OCI-LY1 (cell line): ENCODE measurements at regions not wholly inside any gene's neighbourhood (a gene's known extent, or its start where the extent isn't known, plus 50 kb on each side); places are given as distances from the start of the nearest gene placed in this dataset.

Experiments used
- H2AFZ ChIP-seq: fragments of 200-600 bp; sonication (generic), shearing (Covaris generic); 2 replicates; pipeline ENCODE4 v1.6.0; 2014; ENCODE audit warnings: antibody characterized with exemption, mild to moderate bottlenecking, low read length
- H3F3A ChIP-seq: fragments of 200-600 bp; sonication (generic), shearing (Covaris generic); 2 replicates; pipeline ENCODE4 v1.6.0; 2014; ENCODE audit warnings: mild to moderate bottlenecking, antibody characterized with exemption, low read length, moderate library complexity; ENCODE audit not compliant: insufficient read depth
- H3K27ac ChIP-seq: fragments of 200-600 bp; sonication (generic); 2 replicates; pipeline ENCODE4 v1.5.1; 2014; ENCODE audit warnings: low read length, mixed run types, mild to moderate bottlenecking, low read depth; ENCODE audit not compliant: poor library complexity, severe bottlenecking
- H3K27me3 ChIP-seq: fragments of 200-600 bp; sonication (generic); 2 replicates; pipeline ENCODE4 v1.6.0; 2014; ENCODE audit warnings: antibody characterized with exemption, mild to moderate bottlenecking, low read length, moderate library complexity; ENCODE audit not compliant: insufficient read depth
- H3K36me3 ChIP-seq: fragments of 200-600 bp; sonication (generic); 2 replicates; pipeline ENCODE4 v1.6.1; 2014; ENCODE audit warnings: mild to moderate bottlenecking, antibody characterized with exemption, low read length, moderate library complexity, mixed read lengths; ENCODE audit not compliant: insufficient read depth
- H3K4me1 ChIP-seq: fragments of 200-600 bp; sonication (generic); 2 replicates; pipeline ENCODE4 v1.5.1; 2014; ENCODE audit warnings: mild to moderate bottlenecking, low read length, moderate library complexity; ENCODE audit not compliant: insufficient read depth, severe bottlenecking
- H3K4me2 ChIP-seq: fragments of 200-600 bp; sonication (generic), shearing (Covaris generic); 2 replicates; pipeline ENCODE4 v1.6.1; 2014; ENCODE audit warnings: low read length
- H3K4me3 ChIP-seq: fragments of 200-600 bp; sonication (generic); 2 replicates; pipeline ENCODE4 v1.5.1; 2014; ENCODE audit warnings: low read length, low read depth, mild to moderate bottlenecking, mixed read lengths; ENCODE audit not compliant: poor library complexity, severe bottlenecking
- H3K79me2 ChIP-seq: fragments of 200-600 bp; shearing (Covaris generic); 2 replicates; pipeline ENCODE4 v1.6.1; 2016; ENCODE audit warnings: mixed run types, low read length, mixed read lengths; ENCODE audit not compliant: insufficient read depth
- H3K9ac ChIP-seq: fragments of 200-600 bp; sonication (generic), shearing (Covaris generic); 2 replicates; pipeline ENCODE4 v1.6.1; 2014; ENCODE audit warnings: mild to moderate bottlenecking, low read length, mixed read lengths
- H3K9me2 ChIP-seq: fragments of 200-600 bp; sonication (generic), shearing (Covaris generic); 2 replicates; pipeline ENCODE4 v1.6.1; 2014; ENCODE audit warnings: low read depth, mild to moderate bottlenecking, low read length, mixed read lengths
- H3K9me3 ChIP-seq: fragments of 200-600 bp; shearing (Covaris generic); 2 replicates; pipeline ENCODE4 v1.6.1; 2014; ENCODE audit warnings: low read length, mixed read lengths
- H4K20me1 ChIP-seq: fragments of 200-600 bp; sonication (generic), shearing (Covaris generic); 2 replicates; pipeline ENCODE4 v1.6.0; 2016; ENCODE audit warnings: mild to moderate bottlenecking, low read length; ENCODE audit not compliant: insufficient read depth
- CTCF ChIP-seq: fragments of 200-600 bp; sonication (generic), shearing (Covaris generic); IDR thresholded peaks from 2 replicates; pipeline ENCODE4 v1.5.1; 2017; ENCODE audit warnings: mild to moderate bottlenecking, antibody characterized with exemption, low read length, moderate library complexity, mixed read lengths
- EZH2 ChIP-seq: fragments of 200-600 bp; sonication (generic), shearing (Covaris generic); IDR thresholded peaks from 2 replicates; pipeline ENCODE4 v1.8.0; 2017; ENCODE audit warnings: borderline replicate concordance, mixed run types, mild to moderate bottlenecking, antibody characterized with exemption, low read length, moderate library complexity, mixed read lengths

- no peak overlapping the region for H3K27ac ChIP-seq
- TF ChIP-seq CTCF (no peak), EZH2 (no peak)
These were observed 68.5 kb downstream of the CPN2 start for GRCh38 chr3:194282436-194283122.

GRCh38 chr3:194283221-194284006 lies 67.7 kb downstream of the CPN2 start:
- TF ChIP-seq CTCF (no peak), EZH2 (no peak)
- no peaks in the 10 kb centered on the region for H3K36me3 ChIP-seq
- no peak overlapping the region for H3K27ac ChIP-seq
- H3K27me3 ChIP-seq, result no peaks in the 10 kb centered on the region
- H3K9me2 ChIP-seq, result no peaks in the 10 kb centered on the region
- no peak overlapping the region for H3K4me2 ChIP-seq
- no peaks in the 10 kb centered on the region for H3K4me1 ChIP-seq
- no peaks in the 10 kb centered on the region for H3F3A ChIP-seq
- no peaks in the 10 kb centered on the region for H3K9me3 ChIP-seq
- no peak overlapping the region for H2AFZ ChIP-seq
- H4K20me1 ChIP-seq, result no peaks in the 10 kb centered on the region
- no peaks in the 10 kb centered on the region for H3K79me2 ChIP-seq
- H3K9ac ChIP-seq, result no peak overlapping the region
- H3K4me3 ChIP-seq, result no peak overlapping the region

More at GRCh38 chr3:194282436-194283122, 68.5 kb downstream of the CPN2 start:
- no peaks in the 10 kb centered on the region for H3K9me3 ChIP-seq
- no peaks in the 10 kb centered on the region for H4K20me1 ChIP-seq
- H3F3A ChIP-seq, result no peaks in the 10 kb centered on the region
- no peaks in the 10 kb centered on the region for H3K79me2 ChIP-seq
- no peaks in the 10 kb centered on the region for H3K36me3 ChIP-seq
- H2AFZ ChIP-seq, result no peak overlapping the region
- H3K4me1 ChIP-seq, result no peaks in the 10 kb centered on the region
- no peaks in the 10 kb centered on the region for H3K27me3 ChIP-seq
- H3K4me2 ChIP-seq, result no peak overlapping the region
- no peaks in the 10 kb centered on the region for H3K9me2 ChIP-seq
- H3K9ac ChIP-seq, result no peak overlapping the region
- H3K4me3 ChIP-seq, result no peak overlapping the region

- no peak overlapping the region for H2AFZ ChIP-seq
- no peak overlapping the region for H3K9ac ChIP-seq
- H3K4me1 ChIP-seq, result no peaks in the 10 kb centered on the region
- H4K20me1 ChIP-seq, result no peaks in the 10 kb centered on the region
- no peak overlapping the region for H3K27ac ChIP-seq
- H3K9me2 ChIP-seq, result no peaks in the 10 kb centered on the region
- TF ChIP-seq EZH2 (no peak), CTCF (no peak)
- H3K4me3 ChIP-seq, result no peak overlapping the region
- no peaks in the 10 kb centered on the region for H3K27me3 ChIP-seq
- H3F3A ChIP-seq, result no peaks in the 10 kb centered on the region
- no peaks in the 10 kb centered on the region for H3K9me3 ChIP-seq
- H3K79me2 ChIP-seq, result no peaks in the 10 kb centered on the region
- no peak overlapping the region for H3K4me2 ChIP-seq
- no peaks in the 10 kb centered on the region for H3K36me3 ChIP-seq
These were observed 66.8 kb downstream of the CPN2 start for GRCh38 chr3:194284351-194284750.
